Neural cell (in vitro differentiated cells): ENCODE measurements at regions not wholly inside any gene's neighbourhood (a gene's known extent, or its start where the extent isn't known, plus 50 kb on each side); places are given as distances from the start of the nearest gene placed in this dataset.

Experiments
- H2AFZ ChIP-seq: fragments of 200-600, 300-800 bp; sonication (generic), shearing (Covaris generic); 2 replicates; pipeline ENCODE4 v1.6.0; 2014; ENCODE audit warnings: low read depth, mild to moderate bottlenecking, antibody characterized with exemption, low read length, moderate library complexity
- H3F3A ChIP-seq: fragments of 200-600 bp; shearing (Covaris generic); 2 replicates; pipeline ENCODE4 v1.6.1; 2016; ENCODE audit warnings: mild to moderate bottlenecking, moderate library complexity, mixed read lengths, antibody characterized with exemption, low read length; ENCODE audit not compliant: insufficient read depth, poor library complexity, severe bottlenecking
- H3K27ac ChIP-seq: fragments of 200-600, 300-800 bp; sonication (generic), shearing (Covaris generic); 2 replicates; pipeline ENCODE4 v1.5.1; 2014; ENCODE audit warnings: mild to moderate bottlenecking, low read length, moderate library complexity
- H3K27me3 ChIP-seq: fragments of 300-800, 200-600 bp; sonication (generic), shearing (Covaris generic); 2 replicates; pipeline ENCODE4 v1.6.0; 2014; ENCODE audit warnings: mild to moderate bottlenecking, low read depth, low read length, moderate library complexity; ENCODE audit not compliant: insufficient read depth
- H3K36me3 ChIP-seq: fragments of 300-800, 200-600 bp; sonication (generic), shearing (Covaris generic); 2 replicates; pipeline ENCODE4 v1.5.1; 2014; ENCODE audit warnings: mild to moderate bottlenecking, antibody characterized with exemption, low read length, moderate library complexity; ENCODE audit not compliant: insufficient read depth
- H3K4me2 ChIP-seq: fragments of 300-800, 200-600 bp; sonication (generic), shearing (Covaris generic); 2 replicates; pipeline ENCODE4 v1.6.0; 2014; ENCODE audit warnings: mild to moderate bottlenecking, low read length
- H3K4me3 ChIP-seq: fragments of 300-800, 200-600 bp; sonication (generic), shearing (Covaris generic); 2 replicates; pipeline ENCODE4 v1.5.1; 2014; ENCODE audit warnings: mild to moderate bottlenecking, low read length, moderate library complexity
- H3K79me2 ChIP-seq: fragments of 200-600 bp; shearing (Covaris generic); replicated peaks from 2 replicates; pipeline ENCODE4 v1.6.0; 2014; ENCODE audit warnings: mild to moderate bottlenecking, low read length, moderate library complexity; ENCODE audit not compliant: insufficient read depth
- H3K9ac ChIP-seq: fragments of 300-800, 200-600 bp; sonication (generic), shearing (Covaris generic); 2 replicates; pipeline ENCODE4 v1.6.1; 2016; ENCODE audit warnings: mild to moderate bottlenecking, low read length, mixed read lengths
- H3K9me2 ChIP-seq: fragments of 200-600 bp; shearing (Covaris generic); 2 replicates; pipeline ENCODE4 v1.6.1; 2016; ENCODE audit warnings: mild to moderate bottlenecking, low read length, mixed read lengths; ENCODE audit not compliant: insufficient read depth
- H3K9me3 ChIP-seq: fragments of 200-600, 300-800 bp; sonication (generic), shearing (Covaris generic); 2 replicates; pipeline ENCODE4 v1.6.1; 2016; ENCODE audit warnings: mild to moderate bottlenecking, mixed run types, low read length, moderate library complexity, mixed read lengths
- H4K20me1 ChIP-seq: fragments of 200-600 bp; shearing (Covaris generic); 2 replicates; pipeline ENCODE4 v1.6.1; 2016; ENCODE audit warnings: mild to moderate bottlenecking, mixed run types; ENCODE audit not compliant: insufficient read depth
- CTCF ChIP-seq: fragments of 450-650 bp; IDR thresholded peaks from 2 replicates; pipeline ENCODE4 v1.5.1; 2014; ENCODE audit warnings: antibody characterized with exemption, mild to moderate bottlenecking, moderate library complexity; ENCODE audit not compliant: poor library complexity, severe bottlenecking
- EP300 ChIP-seq: fragments of 450-650 bp; conservative IDR thresholded peaks from 2 replicates; pipeline ENCODE4 v1.6.1; 2014; ENCODE audit warnings: antibody characterized with exemption, mild to moderate bottlenecking, moderate library complexity; ENCODE audit not compliant: poor library complexity, severe bottlenecking
- EZH2 ChIP-seq: fragments of 200-600, 300-800 bp; shearing (Covaris generic), sonication (generic); IDR thresholded peaks from 2 replicates; pipeline ENCODE4 v1.6.1; 2014; ENCODE audit warnings: antibody characterized with exemption, low read length, borderline replicate concordance, mild to moderate bottlenecking; ENCODE audit not compliant: insufficient read depth, poor library complexity, severe bottlenecking
- MXI1 ChIP-seq: fragments of 450-650 bp; conservative IDR thresholded peaks from 2 replicates; pipeline ENCODE4 v1.6.1; 2014; ENCODE audit warnings: antibody characterized with exemption, mild to moderate bottlenecking; ENCODE audit not compliant: poor library complexity, severe bottlenecking
- POLR2AphosphoS5 ChIP-seq: IDR thresholded peaks from 2 replicates; pipeline ENCODE4 v1.6.1; 2012
- RAD21 ChIP-seq: fragments of 450-650 bp; conservative IDR thresholded peaks from 2 replicates; pipeline ENCODE4 v1.6.1; 2014; ENCODE audit warnings: antibody characterized with exemption, mild to moderate bottlenecking, moderate library complexity
- REST ChIP-seq: IDR thresholded peaks from 2 replicates; pipeline ENCODE4 v1.6.1; 2012; ENCODE audit warnings: borderline replicate concordance
- SMC3 ChIP-seq: fragments of 450-650 bp; conservative IDR thresholded peaks from 2 replicates; pipeline ENCODE4 v1.6.1; 2014; ENCODE audit warnings: antibody characterized with exemption, mild to moderate bottlenecking, moderate library complexity; ENCODE audit not compliant: poor library complexity
- TAF1 ChIP-seq: IDR thresholded peaks from 2 replicates; pipeline ENCODE4 v1.6.1; 2012; ENCODE audit warnings: low read depth

GRCh38 chr9:28444637-28445036 is 871.4 kb upstream of the C9orf72 start:
- no peaks in the 10 kb centered on the region for H3K27me3 ChIP-seq
- H3K9ac ChIP-seq: no peak overlapping the region
- no peak for TF ChIP-seq SMC3
- no peak for TF ChIP-seq POLR2AphosphoS5
- no peak for TF ChIP-seq REST
- TF ChIP-seq EP300: no peak
- TF ChIP-seq CTCF: no peak
- H3K4me3 ChIP-seq: no peak overlapping the region
- no peak overlapping the region for H3K4me2 ChIP-seq
- H3K27ac ChIP-seq: no peak overlapping the region
- no peaks in the 10 kb centered on the region for H3K36me3 ChIP-seq
- no peaks in the 10 kb centered on the region for H4K20me1 ChIP-seq
- no peaks in the 10 kb centered on the region for H3K79me2 ChIP-seq
- no peaks in the 10 kb centered on the region for H3K9me2 ChIP-seq
- no peak overlapping the region for H2AFZ ChIP-seq
- H3K9me3 ChIP-seq: no peaks in the 10 kb centered on the region
- H3F3A ChIP-seq: no peaks in the 10 kb centered on the region

- H4K20me1 ChIP-seq: no peaks in the 10 kb centered on the region
- H3F3A ChIP-seq: no peaks in the 10 kb centered on the region
- H3K27ac ChIP-seq: no peak overlapping the region
- no peak overlapping the region for H3K4me2 ChIP-seq
- no peaks in the 10 kb centered on the region for H3K79me2 ChIP-seq
- H3K4me3 ChIP-seq: no peak overlapping the region
- no peaks in the 10 kb centered on the region for H3K27me3 ChIP-seq
- H3K9ac ChIP-seq: no peak overlapping the region
- H3K9me2 ChIP-seq: no peaks in the 10 kb centered on the region
- H3K36me3 ChIP-seq: no peaks in the 10 kb centered on the region
- H3K9me3 ChIP-seq: no peaks in the 10 kb centered on the region
- no peak for TF ChIP-seq REST
- TF ChIP-seq TAF1: no peak
- no peak for TF ChIP-seq RAD21
- no peak for TF ChIP-seq EP300
- no peak for TF ChIP-seq MXI1
- no peak for TF ChIP-seq SMC3
- TF ChIP-seq EZH2: no peak
- no peak for TF ChIP-seq POLR2AphosphoS5
- TF ChIP-seq CTCF: no peak
- no peak overlapping the region for H2AFZ ChIP-seq
Measured at GRCh38 chr9:28445211-28445610, 871.9 kb upstream of the C9orf72 start.
